Effector CD8-positive, alpha-beta T cell (primary cell): ENCODE measurements at regions not wholly inside any gene's neighbourhood (a gene's known extent, or its start where the extent isn't known, plus 50 kb on each side); places are given as distances from the start of the nearest gene placed in this dataset.
"Not testable (repeated sequence)": the region's sequence is repeated elsewhere in the genome, so short reads cannot be mapped to it uniquely, and the experiment has no call there.

Experiments
- DNase-seq: peaks from one replicate; lab custom pipeline; 2025; lab: John Stamatoyannopoulos, UW

GRCh38 chr2:131584380-131584779 lies 56.7 kb downstream of the CCDC74A start:
- DNase-seq, result no peak

DNA sequence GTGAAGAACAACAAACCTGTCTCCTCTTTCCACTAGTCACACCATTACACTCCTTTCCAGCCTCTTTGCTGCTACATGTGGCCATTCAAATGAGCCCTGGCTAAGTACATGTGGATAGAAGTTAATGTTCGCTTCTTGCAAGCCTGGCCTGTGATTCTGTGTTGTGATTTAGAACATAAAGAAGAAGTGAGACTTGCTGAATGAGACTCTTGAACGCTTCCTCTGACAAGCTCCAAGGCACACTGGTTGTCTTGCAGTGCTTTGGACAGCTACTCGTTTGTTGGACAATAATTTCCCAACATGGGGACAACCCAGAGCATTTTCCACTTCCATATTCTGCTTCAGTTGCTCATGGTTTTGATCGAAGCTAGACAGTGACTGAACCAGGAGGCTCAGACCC lies 57.3 kb downstream of the CCDC74A start:
- DNase-seq, result no peak

DNA sequence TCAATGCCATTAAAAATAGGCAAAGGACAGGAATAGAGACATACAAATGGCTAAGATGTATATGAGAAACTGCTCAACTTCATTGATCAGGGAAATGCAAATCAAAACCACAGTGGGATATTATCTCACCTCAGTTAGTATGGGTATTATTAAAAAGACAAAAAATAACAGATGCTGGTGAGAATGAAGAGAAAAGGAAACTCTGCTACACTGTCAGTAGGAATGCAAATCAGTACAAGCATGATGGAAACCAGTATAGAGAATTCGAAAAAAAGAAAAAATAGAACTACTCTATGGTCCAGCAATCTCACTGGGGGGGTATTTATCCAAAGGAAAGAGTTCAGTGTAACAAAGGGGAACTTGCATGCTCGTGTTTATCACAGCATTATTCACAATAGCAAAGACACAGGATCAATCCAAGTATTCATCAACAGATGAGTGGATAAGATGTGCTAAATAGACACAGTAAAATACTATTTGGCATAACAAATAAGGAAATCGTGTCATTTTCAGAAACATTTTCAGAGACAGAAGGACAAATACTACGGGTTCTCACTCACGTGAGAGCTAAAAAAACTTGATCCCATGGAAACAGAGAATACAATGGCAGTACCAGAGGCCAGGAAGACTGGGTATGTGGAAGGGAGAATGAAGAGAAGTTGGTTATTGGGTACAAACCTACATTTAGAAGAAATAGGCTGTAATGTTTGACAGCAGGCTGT lies 60.6 kb downstream of the CCDC74A start:
- DNase-seq, result no peak

DNA sequence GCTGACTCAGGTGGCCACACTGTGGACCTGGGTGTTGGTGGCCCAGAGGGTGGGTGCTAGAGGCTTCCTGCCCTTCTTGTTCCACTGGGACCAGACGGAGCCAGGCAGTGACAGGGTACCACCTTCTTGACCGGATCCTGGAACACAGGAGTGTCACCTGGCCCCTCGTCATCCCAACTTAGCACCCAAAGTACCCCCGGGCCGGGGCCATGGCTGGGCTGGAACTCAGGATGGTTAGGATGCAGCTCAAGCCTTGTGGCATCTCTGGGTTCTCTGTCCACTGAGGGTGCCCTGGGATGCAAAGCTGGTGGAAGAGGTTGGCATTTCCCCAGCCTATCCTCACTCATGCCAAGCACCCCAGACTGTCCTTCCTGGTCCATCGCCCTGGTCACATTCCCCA lies 61.4 kb downstream of the CCDC74A start:
- DNase-seq, result not testable (repeated sequence)

GRCh38 chr2:131590366-131590765 lies 62.7 kb downstream of the CCDC74A start:
- no peak for DNase-seq

DNA sequence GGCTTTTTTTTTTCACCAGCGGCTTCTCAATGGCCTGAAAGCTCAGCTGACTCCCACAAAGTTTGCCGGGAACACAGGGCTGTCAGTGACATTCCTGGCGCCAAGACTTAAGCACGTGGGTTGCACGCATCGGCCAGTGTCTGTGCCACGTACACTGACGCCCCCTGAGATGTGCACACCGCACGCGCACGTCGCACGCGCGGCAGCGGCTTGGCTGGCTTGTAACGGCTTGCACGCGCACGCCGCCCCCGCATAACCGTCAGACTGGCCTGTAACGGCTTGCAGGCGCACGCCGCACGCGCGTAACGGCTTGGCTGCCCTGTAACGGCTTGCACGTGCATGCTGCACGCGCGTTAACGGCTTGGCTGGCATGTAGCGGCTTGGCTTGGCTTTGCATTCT lies 63.2 kb downstream of the CCDC74A start:
- DNase-seq, result no peak

DNA sequence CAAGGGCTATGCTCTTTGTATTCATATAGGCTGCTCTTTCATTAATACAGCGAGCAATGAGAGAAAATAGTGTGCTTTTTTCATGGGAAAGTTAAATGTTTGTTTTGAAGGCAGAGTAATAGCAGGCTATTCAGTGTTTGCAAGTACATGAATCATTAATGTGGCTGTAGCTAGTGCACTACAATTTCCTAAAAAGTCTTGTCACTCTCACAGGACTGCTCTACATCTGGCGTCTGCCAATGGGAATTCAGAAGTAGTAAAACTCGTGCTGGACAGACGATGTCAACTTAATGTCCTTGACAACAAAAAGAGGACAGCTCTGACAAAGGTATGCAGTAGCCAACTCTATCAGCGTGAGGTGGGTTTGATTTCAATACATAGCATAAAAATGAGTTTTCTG lies 68.9 kb downstream of the CCDC74A start:
- not testable (repeated sequence) for DNase-seq

DNA sequence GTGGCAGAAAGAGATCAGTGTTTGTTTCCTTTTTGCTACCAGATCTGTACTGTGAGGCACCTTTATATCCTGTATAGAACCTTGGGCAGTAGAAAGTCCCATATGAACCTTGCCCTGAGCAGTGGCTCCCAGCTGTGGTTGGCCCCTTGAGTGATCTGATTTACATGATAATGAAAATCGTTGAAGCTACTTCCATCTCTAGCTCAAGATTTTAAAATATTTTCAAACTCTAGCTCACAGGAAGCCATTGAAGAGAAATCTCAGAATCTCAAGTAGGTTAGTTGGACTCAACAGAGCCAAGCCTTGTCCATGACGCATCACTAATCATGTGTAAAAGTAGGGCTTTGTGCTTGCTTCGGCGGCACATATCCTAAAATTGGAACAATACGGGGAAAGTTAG lies 74.8 kb downstream of the CCDC74A start:
- DNase-seq, result not testable (repeated sequence)

DNA sequence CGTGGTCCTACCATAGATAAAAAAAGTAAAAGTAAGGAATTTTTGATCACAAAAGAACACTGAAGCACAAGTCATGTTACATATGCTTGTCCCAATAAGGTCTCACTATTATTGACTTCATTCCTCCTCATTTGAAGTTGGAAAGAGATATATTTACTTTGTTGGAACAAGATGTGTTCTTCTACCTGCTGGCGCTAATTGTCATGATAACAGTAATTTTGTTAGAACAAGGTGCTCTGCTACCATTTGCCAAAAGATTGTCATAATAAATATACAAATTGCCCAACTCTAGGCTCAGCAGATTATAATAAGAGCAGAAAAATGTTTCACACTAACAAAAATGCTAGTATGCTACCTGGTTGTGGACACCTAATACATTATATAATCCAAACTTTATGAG lies 77.0 kb downstream of the CCDC74A start:
- DNase-seq, result not testable (repeated sequence)

GRCh38 chr2:131606366-131606765 lies 78.7 kb downstream of the CCDC74A start:
- DNase-seq, result not testable (repeated sequence)

DNA sequence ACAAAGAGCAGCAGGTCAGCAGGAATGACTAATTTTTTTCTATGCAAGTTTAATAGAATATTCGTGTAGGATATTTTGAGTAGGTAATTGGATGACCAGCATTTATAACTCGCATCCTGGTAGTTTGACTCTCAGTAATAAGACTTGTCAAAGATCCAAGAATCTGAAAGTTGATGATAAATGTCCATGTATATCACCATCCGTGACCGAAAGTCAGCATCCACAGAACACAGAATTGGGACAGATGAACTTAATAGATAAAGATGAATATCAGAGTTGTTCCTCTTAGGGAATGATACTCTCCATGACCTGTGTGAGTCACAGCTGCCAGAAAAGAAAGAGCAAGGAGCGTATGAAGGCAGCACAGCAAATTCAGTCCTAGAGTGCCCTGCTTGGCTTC lies 79.4 kb downstream of the CCDC74A start:
- not testable (repeated sequence) for DNase-seq

GRCh38 chr2:131614539-131614938 lies 86.9 kb downstream of the CCDC74A start:
- DNase-seq, result not testable (repeated sequence)

DNA sequence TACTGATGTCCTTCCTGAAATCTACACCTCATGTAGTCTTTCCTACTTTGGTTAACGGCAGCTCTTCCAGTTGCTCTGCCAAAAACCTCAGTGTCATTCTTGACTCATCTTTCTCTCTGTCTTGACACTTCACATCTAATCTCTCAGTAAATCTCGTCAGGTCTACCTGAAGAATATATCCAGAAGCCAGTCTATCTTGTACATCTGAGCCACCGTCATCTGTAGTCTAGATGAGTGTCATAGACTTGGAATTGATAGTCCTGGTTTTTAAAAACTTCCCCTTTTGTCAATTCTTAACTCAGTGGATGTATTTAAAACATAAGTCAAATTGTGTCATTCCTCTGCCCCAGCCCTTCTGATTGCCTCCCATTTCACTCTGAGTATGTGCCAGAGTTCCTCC lies 90.6 kb downstream of the CCDC74A start:
- not testable (repeated sequence) for DNase-seq

- DNase-seq, result not testable (repeated sequence)
Measured at GRCh38 chr2:131622874-131623273, 95.2 kb downstream of the CCDC74A start.

GRCh38 chr2:131626011-131626410 lies 98.3 kb downstream of the CCDC74A start:
- DNase-seq, result not testable (repeated sequence)

DNA sequence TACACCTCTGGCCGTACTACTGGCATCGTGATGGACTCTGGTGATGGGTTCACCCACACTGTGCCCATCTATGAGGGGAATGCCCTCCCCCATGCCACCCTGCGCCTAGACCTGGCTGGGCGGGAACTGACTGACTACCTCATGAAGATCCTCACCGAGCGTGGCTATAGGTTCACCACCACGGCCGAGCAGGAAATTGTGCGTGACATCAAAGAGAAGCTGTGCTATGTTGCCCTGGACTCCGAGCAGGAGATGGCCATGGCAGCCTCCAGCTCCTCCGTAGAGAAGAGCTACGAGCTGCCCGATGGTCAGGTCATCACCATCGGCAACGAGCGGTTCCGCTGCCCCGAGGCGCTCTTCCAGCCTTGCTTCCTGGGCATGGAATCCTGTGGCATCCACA lies 98.9 kb downstream of the CCDC74A start:
- DNase-seq, result not testable (repeated sequence)

GRCh38 chr2:131627777-131628176 lies 100.1 kb downstream of the CCDC74A start:
- not testable (repeated sequence) for DNase-seq

DNA sequence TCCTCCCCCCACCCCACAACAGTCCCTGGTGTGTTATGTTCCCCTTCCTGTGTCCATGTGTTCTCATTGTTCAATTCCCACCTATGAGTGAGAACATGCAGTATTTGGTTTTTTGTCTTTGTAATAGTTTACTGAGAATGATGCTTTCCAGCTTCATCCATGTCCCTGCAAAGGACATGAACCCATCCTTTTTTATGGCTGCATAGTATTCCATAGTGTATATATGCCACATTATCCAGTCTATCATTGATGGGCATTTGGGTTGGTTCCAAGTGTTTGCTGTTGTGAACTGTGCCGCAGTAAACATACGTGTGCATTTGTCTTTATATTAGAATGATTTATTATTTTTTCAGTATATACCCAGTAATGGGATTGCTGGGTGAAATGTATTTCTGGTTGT lies 104.0 kb downstream of the CCDC74A start:
- not testable (repeated sequence) for DNase-seq

DNA sequence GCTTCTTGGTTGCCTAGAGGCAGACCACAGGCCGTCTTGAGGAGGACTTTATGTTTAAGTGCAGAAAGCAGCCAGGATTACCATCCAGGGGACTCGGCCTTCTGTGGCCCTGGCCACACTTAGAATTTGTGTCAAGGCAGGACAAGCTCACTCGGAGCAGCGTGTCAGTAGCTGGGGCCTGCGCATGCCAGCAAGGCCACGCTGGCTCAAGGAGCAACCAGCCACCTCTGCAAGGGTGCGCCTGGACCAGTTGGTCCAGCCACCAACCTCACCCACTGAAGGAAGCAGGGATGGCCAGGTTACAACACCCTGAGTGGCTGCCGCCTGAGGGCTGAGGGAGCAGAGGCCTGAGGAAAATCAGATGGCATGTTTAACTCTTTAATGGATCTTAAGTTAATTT lies 105.7 kb downstream of the CCDC74A start:
- DNase-seq, result not testable (repeated sequence)

- not testable (repeated sequence) for DNase-seq
Measured at GRCh38 chr2:131633827-131634695, 106.4 kb downstream of the CCDC74A start.

DNA sequence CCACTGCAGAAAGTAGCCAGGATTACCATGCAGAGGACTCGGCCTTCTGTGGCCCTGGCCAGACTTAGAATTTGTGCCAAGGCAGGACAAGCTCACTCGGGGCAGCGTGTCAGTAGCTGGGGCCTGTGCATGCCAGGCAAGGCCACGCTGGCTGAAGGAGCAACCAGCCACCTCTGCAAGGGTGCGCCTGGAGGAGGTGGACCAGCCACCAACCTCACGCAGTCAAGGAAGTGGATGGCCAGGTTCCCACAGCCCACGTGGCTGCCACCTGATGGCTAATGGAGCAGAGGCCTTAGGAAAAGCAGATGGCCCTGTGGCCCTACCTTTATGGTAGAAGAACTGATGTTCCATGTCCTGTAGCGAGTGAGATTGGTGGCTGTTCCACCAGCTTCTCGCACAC lies 107.9 kb downstream of the CCDC74A start:
- DNase-seq, result no peak

DNA sequence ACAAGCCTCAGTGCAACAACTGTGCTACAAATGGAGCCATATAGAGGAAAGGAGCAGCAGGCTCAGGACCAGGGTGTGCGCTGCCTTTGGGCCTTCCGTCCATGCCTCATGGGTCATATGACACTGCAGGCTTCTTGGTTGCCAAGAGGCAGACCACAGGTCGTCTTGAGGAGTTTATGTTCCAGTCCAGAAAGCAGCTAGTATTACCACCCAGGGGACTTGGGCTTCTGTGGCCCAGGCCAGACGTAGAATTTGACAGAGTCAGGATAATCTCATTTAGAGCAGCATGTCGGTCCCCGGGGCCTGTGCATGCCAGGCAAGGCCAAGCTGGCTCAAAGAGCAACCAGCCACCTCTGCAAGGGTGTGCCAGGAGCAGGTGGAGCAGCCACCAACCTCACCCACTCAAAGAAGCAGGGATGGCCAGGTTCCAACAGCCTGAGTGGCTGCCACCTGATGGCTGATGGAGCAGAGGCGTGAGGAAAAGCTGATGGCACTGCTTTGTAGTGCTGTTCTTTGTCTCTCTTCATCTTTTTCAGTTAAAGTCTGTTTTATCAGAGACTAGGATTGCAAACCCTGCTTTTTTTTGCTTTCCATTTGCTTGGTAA lies 109.1 kb downstream of the CCDC74A start:
- not testable (repeated sequence) for DNase-seq
